Mammary epithelial cell (primary cell): ENCODE measurements at regions not wholly inside any gene's neighbourhood (a gene's known extent, or its start where the extent isn't known, plus 50 kb on each side); places are given as distances from the start of the nearest gene placed in this dataset.

Experiments used
- EZH2 ChIP-seq: IDR thresholded peaks from 2 replicates; pipeline ENCODE4 v1.6.1; 2012; ENCODE audit warnings: low read length, inconsistent platforms, borderline replicate concordance
- TF ChIP-seq, protein P1 (sequence below), 2 donors: IDR thresholded peaks in 1 of 2; conservative IDR thresholded peaks in 1 of 2; 2 replicates each; pipeline ENCODE4 v1.5.1; 2011 to 2012; ENCODE audit warnings: inconsistent platforms in 2 of 2, low read length in 2 of 2, mild to moderate bottlenecking in 2 of 2, control low read depth in 1 of 2, low read depth in 1 of 2; ENCODE audit not compliant: insufficient read depth in 1 of 2; ENCODE audit errors: extremely low read depth in 1 of 2

- TF ChIP-seq, protein P1, sequence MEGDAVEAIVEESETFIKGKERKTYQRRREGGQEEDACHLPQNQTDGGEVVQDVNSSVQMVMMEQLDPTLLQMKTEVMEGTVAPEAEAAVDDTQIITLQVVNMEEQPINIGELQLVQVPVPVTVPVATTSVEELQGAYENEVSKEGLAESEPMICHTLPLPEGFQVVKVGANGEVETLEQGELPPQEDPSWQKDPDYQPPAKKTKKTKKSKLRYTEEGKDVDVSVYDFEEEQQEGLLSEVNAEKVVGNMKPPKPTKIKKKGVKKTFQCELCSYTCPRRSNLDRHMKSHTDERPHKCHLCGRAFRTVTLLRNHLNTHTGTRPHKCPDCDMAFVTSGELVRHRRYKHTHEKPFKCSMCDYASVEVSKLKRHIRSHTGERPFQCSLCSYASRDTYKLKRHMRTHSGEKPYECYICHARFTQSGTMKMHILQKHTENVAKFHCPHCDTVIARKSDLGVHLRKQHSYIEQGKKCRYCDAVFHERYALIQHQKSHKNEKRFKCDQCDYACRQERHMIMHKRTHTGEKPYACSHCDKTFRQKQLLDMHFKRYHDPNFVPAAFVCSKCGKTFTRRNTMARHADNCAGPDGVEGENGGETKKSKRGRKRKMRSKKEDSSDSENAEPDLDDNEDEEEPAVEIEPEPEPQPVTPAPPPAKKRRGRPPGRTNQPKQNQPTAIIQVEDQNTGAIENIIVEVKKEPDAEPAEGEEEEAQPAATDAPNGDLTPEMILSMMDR (conservative IDR thresholded peaks at IDR 0.05 in 1 of 2, IDR thresholded peaks at IDR 0.05 in 1 of 2; ENCODE audit: extremely low read depth in 1 of 2, insufficient read depth in 1 of 2, low read depth in 1 of 2, low read length in 2 of 2) = no peak
- TF ChIP-seq EZH2 = no peak
Observed at GRCh38 chr10:117677890-117678500, 135.4 kb downstream of the EMX2 start.
